ENCODE measurements at regions not wholly inside any gene's neighbourhood (a gene's known extent, or its start where the extent isn't known, plus 50 kb on each side); places are given as distances from the start of the nearest gene placed in this dataset.

DNA sequence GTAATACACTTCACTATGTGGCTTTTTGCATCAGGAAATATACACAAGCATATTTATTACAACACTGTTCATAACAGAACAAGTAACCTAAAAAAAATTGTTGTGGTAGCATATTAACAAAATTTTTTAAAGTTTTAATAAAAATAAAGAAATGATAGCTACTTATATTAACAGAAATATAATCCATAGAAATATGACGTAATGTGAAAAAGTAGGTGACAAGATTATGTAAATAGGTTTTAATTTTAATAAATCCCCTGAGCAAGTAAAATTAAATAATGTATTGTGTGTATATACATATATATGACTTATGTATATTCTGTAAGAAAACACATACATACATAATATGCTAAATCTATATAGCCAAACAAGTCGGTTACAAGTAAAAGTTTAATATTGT, 359.9 kb downstream of the SEC16B start:
- DNase-seq (ENCODE audit: extremely low spot score) = no peak
- Histone ChIP-seq H3K27ac (ENCODE audit: low read depth) (no peak overlapping the region), H3K4me3 (ENCODE audit: low read depth, low read length) (no peak overlapping the region), H3K4me1 (ENCODE audit: insufficient read depth) (no peaks in the 10 kb centered on the region), H3K36me3 (ENCODE audit: insufficient read depth) (no peaks in the 10 kb centered on the region)
- WGBS = 74% methylated on average over 2 of the region's 2 CpGs

DNA sequence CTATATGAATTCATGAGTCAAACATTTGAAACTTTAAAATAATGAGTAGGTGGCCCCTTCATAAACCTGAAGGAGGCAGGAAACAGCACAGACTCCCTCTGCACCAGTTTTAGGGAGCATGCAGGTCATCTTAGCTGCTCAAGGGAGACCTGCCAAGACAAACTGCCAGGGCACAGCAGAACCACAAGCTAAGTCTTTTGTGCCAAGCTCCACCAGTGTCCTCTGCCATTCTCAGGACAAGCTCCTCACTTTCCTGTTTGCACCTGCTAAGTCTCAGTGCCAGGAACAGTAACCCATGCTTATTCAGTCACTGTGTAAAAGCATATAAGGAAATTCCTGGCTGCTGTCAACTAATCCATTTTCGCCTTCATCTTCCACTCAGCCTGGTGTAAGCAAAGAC, 368.9 kb downstream of the SEC16B start:
- Histone ChIP-seq H3K36me3 (ENCODE audit: insufficient read depth) (no peaks in the 10 kb centered on the region), H3K4me3 (ENCODE audit: low read depth, low read length) (no peak overlapping the region), H3K27ac (ENCODE audit: low read depth) (no peak overlapping the region), H3K4me1 (ENCODE audit: insufficient read depth) (no peaks in the 10 kb centered on the region)
- 82% methylated on average over 1 of the region's 1 CpG for WGBS
- no peak for DNase-seq (ENCODE audit: extremely low spot score)

DNA sequence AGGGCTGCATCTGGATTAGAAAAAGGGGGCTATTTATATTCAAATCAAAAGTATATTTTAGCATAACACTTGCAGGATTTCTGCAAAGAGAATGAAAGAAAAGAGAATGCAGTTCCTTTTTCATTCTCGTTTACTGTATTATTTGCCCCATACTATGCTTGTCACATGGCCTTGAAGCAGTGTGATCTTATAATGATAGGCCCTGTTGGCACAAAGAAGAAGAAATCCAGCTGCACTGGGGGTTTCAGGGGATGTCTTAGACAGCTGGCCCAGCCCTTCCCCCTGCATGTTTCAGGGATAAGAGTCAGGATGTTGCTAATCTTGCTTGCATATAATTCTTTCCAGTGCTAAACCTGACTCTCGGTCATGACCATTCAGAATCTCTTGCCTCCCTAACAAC, 369.5 kb downstream of the SEC16B start:
- H3K4me1 ChIP-seq (ENCODE audit: insufficient read depth) = no peaks in the 10 kb centered on the region
- H3K4me3 ChIP-seq (ENCODE audit: low read depth, low read length) = no peak overlapping the region
- no peaks in the 10 kb centered on the region for H3K36me3 ChIP-seq (ENCODE audit: insufficient read depth)
- no peak overlapping the region for H3K27ac ChIP-seq (ENCODE audit: low read depth)
- no peak for DNase-seq (ENCODE audit: extremely low spot score)
- WGBS = 26% methylated on average over 2 of the region's 2 CpGs

DNA sequence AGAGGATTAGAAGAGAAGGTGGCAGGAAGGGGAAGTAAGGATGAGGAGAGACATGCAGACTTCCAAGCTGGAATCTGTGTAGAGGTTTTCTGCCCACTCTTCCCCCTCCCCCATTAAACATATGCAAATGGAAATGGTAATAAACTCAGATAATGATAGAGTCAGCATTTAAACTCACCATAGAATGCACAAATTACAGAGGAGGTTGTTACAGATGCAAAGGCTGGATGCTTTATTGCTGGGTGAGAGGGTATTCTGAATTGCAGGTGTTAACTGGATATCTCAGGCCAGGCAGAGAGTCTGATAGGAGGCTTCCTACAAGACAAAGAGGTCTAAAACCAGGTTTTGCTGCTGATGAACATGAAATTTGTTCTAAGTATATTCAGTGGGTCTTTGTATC, 372.5 kb downstream of the SEC16B start:
- Histone ChIP-seq H3K36me3 (ENCODE audit: insufficient read depth) (no peaks in the 10 kb centered on the region), H3K27ac (ENCODE audit: low read depth) (no peak overlapping the region), H3K4me3 (ENCODE audit: low read depth, low read length) (no peak overlapping the region), H3K4me1 (ENCODE audit: insufficient read depth) (no peaks in the 10 kb centered on the region)
- no peak for DNase-seq (ENCODE audit: extremely low spot score)

- H3K4me1 ChIP-seq (ENCODE audit: insufficient read depth) = no peaks in the 10 kb centered on the region
- H3K27ac ChIP-seq (ENCODE audit: low read depth) = no peak overlapping the region
- H3K36me3 ChIP-seq (ENCODE audit: insufficient read depth) = no peaks in the 10 kb centered on the region
- H3K4me3 ChIP-seq (ENCODE audit: low read depth, low read length) = no peak overlapping the region
- 72% methylated on average over 2 of the region's 2 CpGs for WGBS
- DNase-seq (ENCODE audit: extremely low spot score) = no peak
Measured at GRCh38 chr1:177596485-177596884, 373.4 kb downstream of the SEC16B start.

DNA sequence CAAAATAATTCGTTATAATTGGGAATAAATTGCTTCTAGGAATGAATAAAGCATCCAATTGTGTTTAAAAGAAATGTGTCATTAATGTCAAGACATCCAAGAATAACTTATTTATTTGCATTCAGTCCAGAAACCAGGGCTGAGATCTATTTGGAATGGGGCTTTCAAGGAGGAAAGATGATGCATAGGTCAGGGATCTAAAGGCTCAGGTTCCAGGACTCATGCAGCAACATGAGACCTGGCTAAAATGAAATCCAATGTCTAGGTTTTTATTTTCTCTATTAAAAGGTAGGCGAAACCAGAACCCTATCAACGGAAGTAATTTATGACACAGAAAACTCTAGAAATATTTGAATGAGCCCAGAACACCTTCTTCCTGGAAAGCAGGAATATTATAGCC, 376.8 kb downstream of the SEC16B start:
- Histone ChIP-seq H3K36me3 (ENCODE audit: insufficient read depth) (no peaks in the 10 kb centered on the region), H3K27ac (ENCODE audit: low read depth) (no peak overlapping the region), H3K4me3 (ENCODE audit: low read depth, low read length) (no peak overlapping the region), H3K4me1 (ENCODE audit: insufficient read depth) (no peaks in the 10 kb centered on the region)
- WGBS = 76% methylated on average over 3 of the region's 3 CpGs
- DNase-seq (ENCODE audit: extremely low spot score) = no peak

DNA sequence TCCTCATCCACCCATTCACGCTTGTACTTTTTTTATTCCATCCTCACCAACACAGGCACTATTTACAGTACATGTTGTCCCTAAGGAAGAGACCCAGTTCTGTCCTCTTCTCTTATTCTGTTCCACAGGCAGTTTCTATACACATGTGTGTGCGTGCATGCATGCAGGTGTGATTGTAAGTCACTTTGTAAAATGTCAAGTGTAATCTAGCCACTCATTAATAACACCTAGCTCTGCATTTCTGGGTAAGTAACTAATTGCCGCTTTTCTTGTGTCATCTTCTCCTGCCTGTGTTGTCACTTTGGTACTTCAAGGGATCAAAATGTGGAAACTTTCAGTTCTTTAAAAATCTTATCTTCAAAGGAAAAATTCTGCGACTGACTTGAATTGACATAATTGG, 377.2 kb downstream of the SEC16B start:
- H3K4me1 ChIP-seq (ENCODE audit: insufficient read depth) = no peaks in the 10 kb centered on the region
- no peak for DNase-seq (ENCODE audit: extremely low spot score)
- WGBS = 74% methylated on average over 4 of the region's 4 CpGs
- no peaks in the 10 kb centered on the region for H3K36me3 ChIP-seq (ENCODE audit: insufficient read depth)
- no peak overlapping the region for H3K27ac ChIP-seq (ENCODE audit: low read depth)
- no peak overlapping the region for H3K4me3 ChIP-seq (ENCODE audit: low read depth, low read length)

GRCh38 chr1:177591155-177591554, 378.7 kb downstream of the SEC16B start:
- Histone ChIP-seq H3K36me3 (ENCODE audit: insufficient read depth) (no peaks in the 10 kb centered on the region), H3K4me3 (ENCODE audit: low read depth, low read length) (no peak overlapping the region), H3K27ac (ENCODE audit: low read depth) (no peak overlapping the region), H3K4me1 (ENCODE audit: insufficient read depth) (no peaks in the 10 kb centered on the region)
- whole genome bisulfite sequencing = 77% methylated on average over 11 of the region's 11 CpGs
- no peak for DNase-seq (ENCODE audit: extremely low spot score)

DNA sequence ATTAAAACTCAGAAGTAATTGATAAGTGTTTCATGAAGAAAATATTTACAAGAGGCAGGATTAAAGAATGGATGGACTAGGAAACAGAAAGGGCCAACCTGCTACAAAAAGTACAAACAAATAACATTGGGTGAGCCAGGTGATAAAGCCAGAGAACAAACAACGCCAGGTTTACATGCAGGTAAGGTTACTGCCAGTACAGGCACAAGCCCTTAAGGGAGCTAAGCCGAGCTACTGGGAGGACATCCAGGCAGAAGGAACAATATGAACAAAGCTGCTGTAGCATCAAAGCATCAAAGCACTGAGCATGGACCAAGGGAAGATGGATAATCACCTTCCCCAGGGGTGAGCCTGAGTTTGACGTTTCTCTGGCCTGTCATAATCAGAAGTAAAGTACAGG, 380.7 kb downstream of the SEC16B start:
- Histone ChIP-seq H3K36me3 (ENCODE audit: insufficient read depth) (no peaks in the 10 kb centered on the region), H3K27ac (ENCODE audit: low read depth) (no peak overlapping the region), H3K4me1 (ENCODE audit: insufficient read depth) (no peaks in the 10 kb centered on the region), H3K4me3 (ENCODE audit: low read depth, low read length) (no peak overlapping the region)
- 55% methylated on average over 3 of the region's 3 CpGs for WGBS
- DNase-seq (ENCODE audit: extremely low spot score) = no peak

DNA sequence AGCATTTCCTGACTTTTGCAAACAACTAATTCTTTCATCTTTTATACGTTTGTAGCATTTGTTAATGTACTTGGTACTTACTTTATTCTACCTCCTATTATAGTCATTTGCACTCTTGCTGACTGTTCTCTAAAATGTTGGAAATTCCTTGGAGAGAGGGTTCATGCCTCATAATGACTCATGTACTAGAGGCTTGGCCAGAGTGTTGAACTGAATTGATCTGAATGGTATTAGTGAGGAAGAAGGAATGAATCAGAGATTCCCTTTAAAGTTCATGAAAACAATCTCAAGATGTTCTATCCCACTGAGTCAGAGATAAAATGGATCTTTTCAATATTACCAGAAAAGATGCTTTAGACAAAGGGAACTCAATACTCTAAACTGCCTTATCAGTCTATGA, 383.4 kb downstream of the SEC16B start:
- Histone ChIP-seq H3K4me1 (ENCODE audit: insufficient read depth) (no peaks in the 10 kb centered on the region), H3K27ac (ENCODE audit: low read depth) (no peak overlapping the region), H3K36me3 (ENCODE audit: insufficient read depth) (no peaks in the 10 kb centered on the region), H3K4me3 (ENCODE audit: low read depth, low read length) (no peak overlapping the region)
- 29% methylated on average over 1 of the region's 1 CpG for WGBS
- no peak for DNase-seq (ENCODE audit: extremely low spot score)

DNA sequence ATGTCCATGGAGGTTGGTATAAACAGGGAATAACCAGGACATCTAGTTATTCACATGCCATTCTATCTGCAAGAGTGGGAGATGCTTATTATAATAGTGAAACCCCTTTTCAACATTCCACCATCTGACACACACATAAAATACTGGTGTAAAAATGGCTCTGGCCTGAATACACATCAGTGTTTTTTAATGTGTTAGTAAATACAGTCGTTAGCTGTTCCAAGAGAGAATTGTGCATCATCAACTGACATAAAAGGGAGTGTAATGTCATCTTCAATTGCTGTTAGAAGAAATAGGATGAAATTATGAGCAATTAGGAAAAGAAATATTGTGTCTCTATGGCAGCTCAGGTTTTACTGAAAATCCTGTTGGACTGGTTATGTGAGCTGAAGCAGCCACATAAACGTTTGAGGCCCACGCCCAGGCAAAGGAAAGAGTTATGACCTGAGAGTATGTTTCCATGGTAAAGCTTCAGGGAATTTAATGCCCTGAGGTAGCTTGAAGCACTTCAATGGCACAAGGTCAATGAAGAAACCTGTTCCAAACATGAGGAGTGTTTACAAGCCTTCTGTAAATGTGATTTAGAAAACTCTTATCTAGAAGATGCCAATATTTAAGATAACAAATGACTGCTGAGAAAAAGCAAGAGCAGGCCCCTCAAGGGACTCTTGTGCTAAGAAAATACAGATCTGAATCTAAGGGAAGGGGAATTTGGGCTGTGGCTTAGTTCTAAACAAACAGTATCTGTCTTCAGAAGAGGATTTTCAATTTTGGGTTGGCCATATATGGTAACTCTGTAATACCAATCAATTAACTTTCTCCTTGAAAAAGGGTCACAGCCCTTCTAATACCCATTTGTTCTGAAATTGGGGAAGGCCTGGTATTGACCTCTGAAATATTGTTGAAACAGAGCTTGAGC, 384.3 kb downstream of the SEC16B start:
- no peaks in the 10 kb centered on the region for H3K36me3 ChIP-seq (ENCODE audit: insufficient read depth)
- peak; percentile 84 for DNase-seq (ENCODE audit: extremely low spot score)
- WGBS = 31% methylated on average over 3 of the region's 3 CpGs
- peak overlapping the region; percentile 23 for H3K27ac ChIP-seq (ENCODE audit: low read depth)
- no peak overlapping the region for H3K4me3 ChIP-seq (ENCODE audit: low read depth, low read length)
- H3K4me1 ChIP-seq (ENCODE audit: insufficient read depth) = no peaks in the 10 kb centered on the region

DNA sequence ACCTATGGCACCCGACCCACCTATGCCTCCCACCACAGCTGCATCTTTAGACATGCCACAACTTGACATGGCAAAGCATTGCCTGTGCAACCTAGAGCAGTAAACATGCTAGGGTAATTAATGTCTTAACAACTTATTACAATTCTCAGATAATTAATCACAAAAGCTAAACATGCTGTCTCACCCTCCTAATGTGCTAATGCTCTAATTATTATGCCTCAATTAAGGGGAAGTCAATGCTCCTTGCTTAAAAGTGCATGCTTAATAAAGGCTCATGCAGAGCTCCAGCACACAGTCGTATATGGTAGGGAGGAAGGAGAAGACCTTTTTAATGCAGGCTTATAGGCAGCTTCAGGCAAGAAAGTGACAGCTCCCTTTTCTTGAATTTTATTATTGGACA, 396.0 kb downstream of the SEC16B start:
- Histone ChIP-seq H3K4me3 (ENCODE audit: low read depth, low read length) (no peak overlapping the region), H3K4me1 (ENCODE audit: insufficient read depth) (no peaks in the 10 kb centered on the region), H3K27ac (ENCODE audit: low read depth) (no peak overlapping the region), H3K36me3 (ENCODE audit: insufficient read depth) (no peaks in the 10 kb centered on the region)
- no peak for DNase-seq (ENCODE audit: extremely low spot score)
- WGBS = 58% methylated on average over 2 of the region's 2 CpGs

- DNase-seq (ENCODE audit: extremely low spot score) = no peak
- Histone ChIP-seq H3K36me3 (ENCODE audit: insufficient read depth) (no peaks in the 10 kb centered on the region), H3K4me3 (ENCODE audit: low read depth, low read length) (no peak overlapping the region), H3K4me1 (ENCODE audit: insufficient read depth) (no peaks in the 10 kb centered on the region), H3K27ac (ENCODE audit: low read depth) (no peak overlapping the region)
- 67% methylated on average over 5 of the region's 5 CpGs for WGBS
Measured at GRCh38 chr1:177571485-177572076, 398.3 kb downstream of the SEC16B start.

DNA sequence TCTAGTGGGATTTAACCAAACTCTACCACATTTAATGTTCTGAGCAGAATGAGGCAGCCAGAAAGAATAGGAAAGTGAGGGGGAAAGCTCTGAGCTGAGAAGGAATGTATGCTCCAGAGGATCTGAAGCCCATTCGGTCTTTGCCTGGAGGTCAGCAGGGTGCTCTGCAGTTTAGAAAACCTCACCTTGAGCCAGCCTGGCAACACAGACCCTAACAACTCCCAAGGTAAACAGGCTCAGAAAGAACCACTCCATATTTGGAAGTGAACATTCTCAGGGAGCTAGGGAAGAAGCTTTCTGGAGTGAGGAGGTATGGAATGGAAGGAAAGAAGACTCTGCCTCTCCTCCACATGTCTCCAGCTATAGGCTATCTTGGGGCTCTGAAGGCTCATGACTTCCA, 398.8 kb downstream of the SEC16B start:
- 43% methylated on average over 1 of the region's 1 CpG for WGBS
- DNase-seq (ENCODE audit: extremely low spot score) = no peak
- H3K4me1 ChIP-seq (ENCODE audit: insufficient read depth) = no peaks in the 10 kb centered on the region
- H3K4me3 ChIP-seq (ENCODE audit: low read depth, low read length) = no peak overlapping the region
- H3K27ac ChIP-seq (ENCODE audit: low read depth) = no peak overlapping the region
- H3K36me3 ChIP-seq (ENCODE audit: insufficient read depth) = no peaks in the 10 kb centered on the region

Measured in urinary bladder (tissue), 3 donors.